Stimulated activated CD8-positive, alpha-beta memory T cell treated with anti-CD3 and anti-CD28 coated beads, Interleukin-12 subunit alpha, Interleukin-12 subunit beta, amount 100 ng/mL, for 1 hour (primary cell): ENCODE measurements at regions not wholly inside any gene's neighbourhood (a gene's known extent, or its start where the extent isn't known, plus 50 kb on each side); places are given as distances from the start of the nearest gene placed in this dataset.

Experiments
- DNase-seq: peaks from one replicate; pipeline ENCODE4 v3.0.0-alpha.2; 2020; ENCODE audit warnings: low read depth

GRCh38 chrX:38887222-38887621 is 86.0 kb downstream of the MID1IP1 start:
- no peak for DNase-seq

- no peak for DNase-seq
Measured at GRCh38 chrX:38890326-38890725, 89.1 kb downstream of the MID1IP1 start.

GRCh38 chrX:38890963-38891362 is 89.7 kb downstream of the MID1IP1 start:
- no peak for DNase-seq

- no peak for DNase-seq
Measured at GRCh38 chrX:38891641-38892413, 90.6 kb downstream of the MID1IP1 start.

- no peak for DNase-seq
Measured at GRCh38 chrX:38893441-38893840, 92.2 kb downstream of the MID1IP1 start.

- DNase-seq: no peak
Measured at GRCh38 chrX:38895775-38896174, 94.5 kb downstream of the MID1IP1 start.

GRCh38 chrX:38896724-38897298 is 95.6 kb downstream of the MID1IP1 start:
- DNase-seq: no peak

- no peak for DNase-seq
Measured at GRCh38 chrX:38898261-38898660, 97.0 kb downstream of the MID1IP1 start.

GRCh38 chrX:38899650-38900049 is 98.4 kb downstream of the MID1IP1 start:
- no peak for DNase-seq

- DNase-seq: no peak
Measured at GRCh38 chrX:38900719-38901118, 99.5 kb downstream of the MID1IP1 start.

GRCh38 chrX:38902972-38903492 is 101.8 kb downstream of the MID1IP1 start:
- no peak for DNase-seq

- DNase-seq: no peak
Measured at GRCh38 chrX:38916801-38917200, 115.5 kb downstream of the MID1IP1 start.

GRCh38 chrX:38917954-38918353 is 116.7 kb downstream of the MID1IP1 start:
- DNase-seq: no peak

- no peak for DNase-seq
Measured at GRCh38 chrX:38919202-38919601, 117.9 kb downstream of the MID1IP1 start.

GRCh38 chrX:38919853-38920528 is 118.7 kb downstream of the MID1IP1 start:
- DNase-seq: no peak

- DNase-seq: no peak
Measured at GRCh38 chrX:38923451-38923969, 122.3 kb downstream of the MID1IP1 start.

GRCh38 chrX:38927592-38927991 is 126.3 kb downstream of the MID1IP1 start:
- no peak for DNase-seq

GRCh38 chrX:38929966-38930421 is 128.7 kb downstream of the MID1IP1 start:
- no peak for DNase-seq

- DNase-seq: no peak
Measured at GRCh38 chrX:38930474-38930873, 129.2 kb downstream of the MID1IP1 start.

- DNase-seq: no peak
Measured at GRCh38 chrX:38935561-38935960, 134.3 kb downstream of the MID1IP1 start.

- no peak for DNase-seq
Measured at GRCh38 chrX:38937400-38937799, 136.1 kb downstream of the MID1IP1 start.

- no peak for DNase-seq
Measured at GRCh38 chrX:38937926-38938325, 136.7 kb downstream of the MID1IP1 start.

- no peak for DNase-seq
Measured at GRCh38 chrX:38939067-38939466, 137.8 kb downstream of the MID1IP1 start.
